SU-DHL-6 (cell line): ENCODE measurements at regions not wholly inside any gene's neighbourhood (a gene's known extent, or its start where the extent isn't known, plus 50 kb on each side); places are given as distances from the start of the nearest gene placed in this dataset.

Experiments
- EZH2phosphoT487 ChIP-seq: fragments of 200-600 bp; sonication (generic), shearing (Covaris generic); conservative IDR thresholded peaks from 2 replicates; pipeline ENCODE4 v1.6.1; 2018; ENCODE audit warnings: mild to moderate bottlenecking, antibody characterized with exemption, low read length, moderate library complexity, mixed read lengths
- TF ChIP-seq, protein P1 (sequence below): fragments of 200-600 bp; sonication (generic); IDR thresholded peaks from one replicate; pipeline ENCODE4 v1.5.1; 2017; ENCODE audit warnings: antibody characterized with exemption, mild to moderate bottlenecking, low read length, moderate library complexity; ENCODE audit not compliant: insufficient read depth, poor library complexity, severe bottlenecking

DNA sequence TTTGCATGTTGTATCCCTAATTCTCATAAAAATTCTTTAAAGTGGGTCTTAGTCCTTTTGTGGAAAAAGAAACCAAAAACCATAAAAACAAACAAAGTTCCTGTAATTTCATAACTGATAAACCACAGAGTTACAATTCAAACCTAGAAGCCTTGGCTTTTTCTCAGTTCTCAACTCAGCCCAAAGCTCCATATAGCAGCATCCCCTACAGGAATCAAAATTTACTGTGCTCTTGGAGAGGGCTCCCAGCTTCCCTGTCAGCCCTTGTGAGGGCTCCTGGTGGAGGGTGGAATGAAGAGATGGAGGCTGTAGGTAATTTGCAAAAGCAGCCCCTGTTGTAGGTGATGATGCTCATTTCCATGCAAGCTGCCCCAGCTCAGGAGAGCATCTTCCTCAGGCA is 506.1 kb upstream of the KIRREL3 start:
- TF ChIP-seq, protein P1, sequence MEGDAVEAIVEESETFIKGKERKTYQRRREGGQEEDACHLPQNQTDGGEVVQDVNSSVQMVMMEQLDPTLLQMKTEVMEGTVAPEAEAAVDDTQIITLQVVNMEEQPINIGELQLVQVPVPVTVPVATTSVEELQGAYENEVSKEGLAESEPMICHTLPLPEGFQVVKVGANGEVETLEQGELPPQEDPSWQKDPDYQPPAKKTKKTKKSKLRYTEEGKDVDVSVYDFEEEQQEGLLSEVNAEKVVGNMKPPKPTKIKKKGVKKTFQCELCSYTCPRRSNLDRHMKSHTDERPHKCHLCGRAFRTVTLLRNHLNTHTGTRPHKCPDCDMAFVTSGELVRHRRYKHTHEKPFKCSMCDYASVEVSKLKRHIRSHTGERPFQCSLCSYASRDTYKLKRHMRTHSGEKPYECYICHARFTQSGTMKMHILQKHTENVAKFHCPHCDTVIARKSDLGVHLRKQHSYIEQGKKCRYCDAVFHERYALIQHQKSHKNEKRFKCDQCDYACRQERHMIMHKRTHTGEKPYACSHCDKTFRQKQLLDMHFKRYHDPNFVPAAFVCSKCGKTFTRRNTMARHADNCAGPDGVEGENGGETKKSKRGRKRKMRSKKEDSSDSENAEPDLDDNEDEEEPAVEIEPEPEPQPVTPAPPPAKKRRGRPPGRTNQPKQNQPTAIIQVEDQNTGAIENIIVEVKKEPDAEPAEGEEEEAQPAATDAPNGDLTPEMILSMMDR, result no peak
- no peak for TF ChIP-seq EZH2phosphoT487
